ENCODE measurements at regions not wholly inside any gene's neighbourhood (a gene's known extent, or its start where the extent isn't known, plus 50 kb on each side); places are given as distances from the start of the nearest gene placed in this dataset.

DNA sequence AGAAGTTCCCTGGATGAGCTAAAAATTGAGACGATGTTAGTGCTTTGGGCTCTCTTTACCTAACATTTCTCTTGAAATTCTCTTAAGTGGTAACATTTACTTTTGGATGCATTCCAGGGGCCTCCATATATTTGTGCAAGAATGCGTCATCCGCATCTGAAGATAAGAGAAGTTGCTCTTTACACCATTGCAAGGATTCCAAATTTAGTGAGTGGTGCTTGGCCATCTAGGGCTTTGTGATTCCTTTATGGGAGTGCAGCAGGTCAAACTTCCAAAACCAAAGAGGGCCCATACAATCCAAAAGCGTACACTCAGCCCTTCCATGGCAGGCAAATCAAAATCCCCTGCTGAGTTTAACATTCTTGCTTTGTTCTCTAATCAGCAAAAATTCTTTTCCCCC, 102.0 kb upstream of the DMAC1 start:
- TF ChIP-seq CTCF (IDR thresholded peaks at IDR 0.05) (no peak), EP300 (IDR thresholded peaks at IDR 0.05) (no peak)
